Fibroblast of lung (primary cell): ENCODE measurements at regions not wholly inside any gene's neighbourhood (a gene's known extent, or its start where the extent isn't known, plus 50 kb on each side); places are given as distances from the start of the nearest gene placed in this dataset.
"Not testable (repeated sequence)": the region's sequence is repeated elsewhere in the genome, so short reads cannot be mapped to it uniquely, and the experiment has no call there.

ENCODE experiments used
- DNase-seq, 2 donors: peaks; one replicate each; pipeline versions ENCODE4 v3.0.0 to v3.0.0-alpha.2; 2010; ENCODE audit warnings: low read depth in 2 of 2
- H2AFZ ChIP-seq: 2 replicates; pipeline ENCODE4 v1.5.1; 2012; ENCODE audit warnings: low read length, control low read depth, inconsistent platforms
- H3K27ac ChIP-seq: 2 replicates; pipeline ENCODE4 v1.5.1; 2011; ENCODE audit warnings: low read length, control low read depth; ENCODE audit not compliant: insufficient read depth
- H3K27me3 ChIP-seq: 2 replicates; pipeline ENCODE4 v1.5.1; 2011; ENCODE audit warnings: mild to moderate bottlenecking, low read length; ENCODE audit not compliant: control insufficient read depth, insufficient read depth
- H3K36me3 ChIP-seq: 2 replicates; pipeline ENCODE4 v1.5.1; 2011; ENCODE audit warnings: low read length; ENCODE audit not compliant: control insufficient read depth, insufficient read depth
- H3K4me1 ChIP-seq: 2 replicates; pipeline ENCODE4 v1.5.1; 2011; ENCODE audit warnings: low read length; ENCODE audit not compliant: control insufficient read depth, insufficient read depth; ENCODE audit errors: extremely low read depth
- H3K4me2 ChIP-seq: 2 replicates; pipeline ENCODE4 v1.5.1; 2011; ENCODE audit warnings: low read length, control low read depth; ENCODE audit not compliant: insufficient read depth; ENCODE audit errors: extremely low read depth
- H3K4me3 ChIP-seq, 4 experiments: fragments of 200-600 bp in 1 of 4; sonication (generic) in 1 of 4; replicated peaks in 1 of 4; 2 replicates each; pipeline ENCODE4 v1.5.1; 2011 to 2016; ENCODE audit warnings: low read length in 4 of 4, low read depth in 3 of 4, mild to moderate bottlenecking in 3 of 4, control low read depth in 2 of 4, inconsistent platforms in 1 of 4, mixed read lengths in 1 of 4; ENCODE audit not compliant: insufficient read depth in 1 of 4; ENCODE audit errors: control extremely low read depth in 1 of 4
- H3K79me2 ChIP-seq: 2 replicates; pipeline ENCODE4 v1.5.1; 2012; ENCODE audit warnings: mild to moderate bottlenecking, low read length, inconsistent platforms; ENCODE audit not compliant: control insufficient read depth, insufficient read depth
- H3K9ac ChIP-seq: 2 replicates; pipeline ENCODE4 v1.5.1; 2011; ENCODE audit warnings: mild to moderate bottlenecking, low read length, control low read depth; ENCODE audit not compliant: insufficient read depth
- H3K9me3 ChIP-seq: 2 replicates; pipeline ENCODE4 v1.5.1; 2012; ENCODE audit warnings: low read depth, low read length; ENCODE audit not compliant: control insufficient read depth, insufficient read depth
- H4K20me1 ChIP-seq: 2 replicates; pipeline ENCODE4 v1.5.1; 2011; ENCODE audit warnings: low read length; ENCODE audit not compliant: control insufficient read depth, insufficient read depth; ENCODE audit errors: extremely low read depth
- CTCF ChIP-seq, 2 donors: IDR thresholded peaks in 1 of 2; conservative IDR thresholded peaks in 1 of 2; 1 replicate in 1 of 2; 2 replicates in 1 of 2; pipeline ENCODE4 v1.5.1; 2011 to 2012; ENCODE audit warnings: low read length in 2 of 2, control low read depth in 1 of 2, inconsistent platforms in 1 of 2, low read depth in 1 of 2, mild to moderate bottlenecking in 1 of 2
- EZH2 ChIP-seq: IDR thresholded peaks from 2 replicates; pipeline ENCODE4 v1.5.1; 2012; ENCODE audit warnings: low read length, control low read depth, mild to moderate bottlenecking; ENCODE audit errors: missing control alignments

GRCh38 chr2:190748966-190749365 lies 100.1 kb downstream of the NAB1 start:
- Histone ChIP-seq H4K20me1 (no peaks in the 10 kb centered on the region), H3K27ac (no peak overlapping the region), H2AFZ (no peak overlapping the region), H3K27me3 (no peaks in the 10 kb centered on the region), H3K9ac (no peak overlapping the region), H3K4me3 (no peak overlapping the region), H3K4me1 (no peaks in the 10 kb centered on the region), H3K79me2 (no peaks in the 10 kb centered on the region), H3K9me3 (no peaks in the 10 kb centered on the region), H3K4me2 (no peak overlapping the region), H3K36me3 (no peaks in the 10 kb centered on the region)
- DNase-seq, result no peak
- TF ChIP-seq CTCF (conservative IDR thresholded peaks at IDR 0.05 in 1 of 2, IDR thresholded peaks at IDR 0.05 in 1 of 2; ENCODE audit: low read depth in 1 of 2, low read length in 2 of 2) (no peak), EZH2 (no peak)

DNA sequence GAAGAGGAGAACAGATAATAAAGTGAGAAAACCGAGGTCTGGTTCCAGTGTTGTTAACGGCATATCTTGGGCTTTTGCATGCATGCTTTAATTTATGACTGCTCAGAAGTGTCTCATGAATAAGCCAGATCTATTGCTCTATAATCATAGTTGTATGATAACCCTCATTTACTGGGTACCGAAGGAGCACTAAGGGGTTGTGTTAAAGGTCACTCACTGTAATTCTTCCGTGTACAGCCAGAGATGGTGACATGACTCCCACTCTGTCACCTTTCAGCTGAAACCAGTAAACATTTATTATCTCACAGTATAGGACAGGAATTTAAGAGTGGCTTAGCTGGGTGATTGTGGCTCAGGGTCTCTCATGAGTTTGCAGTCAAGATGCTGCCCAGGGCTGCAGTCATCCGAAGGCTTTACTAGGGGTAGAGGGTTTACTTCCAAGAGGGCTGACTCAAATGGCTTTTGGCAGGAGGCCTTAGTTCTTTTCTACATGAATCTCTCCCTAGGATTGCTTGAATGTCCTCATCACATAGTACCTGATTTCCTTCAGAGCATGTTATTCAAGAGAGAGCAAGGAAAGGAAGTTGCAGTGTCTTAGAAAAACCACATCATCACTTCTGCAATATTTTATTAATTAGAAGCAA lies 107.0 kb downstream of the NAB1 start:
- Histone ChIP-seq H3K4me1 (peaks cover 2% of the 10 kb centered on the region), H3K27ac (no peak overlapping the region), H3K9ac (no peak overlapping the region), H3K79me2 (no peaks in the 10 kb centered on the region), H3K4me2 (no peak overlapping the region), H2AFZ (no peak overlapping the region), H4K20me1 (no peaks in the 10 kb centered on the region), H3K27me3 (no peaks in the 10 kb centered on the region), H3K4me3 (no peak overlapping the region), H3K9me3 (no peaks in the 10 kb centered on the region), H3K36me3 (no peaks in the 10 kb centered on the region)
- no peak for TF ChIP-seq CTCF (conservative IDR thresholded peaks at IDR 0.05 in 1 of 2, IDR thresholded peaks at IDR 0.05 in 1 of 2; ENCODE audit: low read depth in 1 of 2, low read length in 2 of 2)
- TF ChIP-seq EZH2, result no peak
- peak in 1 of 2 donors; percentile 56 for DNase-seq

DNA sequence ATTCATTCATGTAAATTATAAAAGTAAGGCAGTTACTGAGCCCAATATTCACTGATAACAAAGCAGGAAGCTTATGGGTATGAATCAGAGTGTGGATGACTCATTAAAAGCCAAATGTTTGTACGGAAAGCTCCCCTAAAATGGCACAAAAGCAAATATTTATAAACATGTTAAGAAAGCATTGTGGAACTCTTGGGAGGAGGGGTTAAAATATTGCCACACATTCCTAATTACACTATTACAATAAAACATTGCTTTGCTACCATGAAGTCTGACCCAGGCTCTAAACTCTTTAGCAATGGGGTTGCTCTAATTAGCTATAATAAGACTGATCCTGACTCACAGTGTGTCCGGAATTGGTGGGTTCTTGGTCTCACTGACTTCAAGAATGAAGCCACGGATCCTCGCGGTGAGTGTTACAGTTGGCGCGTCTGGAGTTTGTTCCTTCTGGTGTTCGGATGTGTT lies 110.9 kb downstream of the NAB1 start:
- Histone ChIP-seq H2AFZ (no peak overlapping the region), H3K27me3 (no peaks in the 10 kb centered on the region), H3K4me3 (no peak overlapping the region), H3K4me2 (no peak overlapping the region), H3K9me3 (no peaks in the 10 kb centered on the region), H3K27ac (no peak overlapping the region), H3K4me1 (peaks cover 2% of the 10 kb centered on the region), H3K9ac (no peak overlapping the region), H3K79me2 (no peaks in the 10 kb centered on the region), H3K36me3 (no peaks in the 10 kb centered on the region), H4K20me1 (no peaks in the 10 kb centered on the region)
- TF ChIP-seq CTCF (conservative IDR thresholded peaks at IDR 0.05 in 1 of 2, IDR thresholded peaks at IDR 0.05 in 1 of 2; ENCODE audit: low read depth in 1 of 2, low read length in 2 of 2), result no peak
- no peak for TF ChIP-seq EZH2
- peak; percentile 85 to 90 for DNase-seq

GRCh38 chr2:190760353-190761150 lies 111.7 kb downstream of the NAB1 start:
- DNase-seq, H3K27me3 ChIP-seq, H3K27ac ChIP-seq, H3K36me3 ChIP-seq, H3K9ac ChIP-seq, H3K4me3 ChIP-seq, H4K20me1 ChIP-seq, H3K4me1 ChIP-seq, H3K9me3 ChIP-seq, H3K79me2 ChIP-seq, H3K4me2 ChIP-seq, H2AFZ ChIP-seq: not testable (repeated sequence)
